Neural progenitor cell (in vitro differentiated cells): ENCODE measurements at regions not wholly inside any gene's neighbourhood (a gene's known extent, or its start where the extent isn't known, plus 50 kb on each side); places are given as distances from the start of the nearest gene placed in this dataset.
A peak's percentile ranks its signal among the peaks of the same experiment; 100 is the strongest.

Experiments
- CTCF ChIP-seq: fragments of 200-600 bp; sonication (generic); IDR thresholded peaks from 2 replicates; pipeline ENCODE4 v1.5.1; 2017; ENCODE audit warnings: antibody characterized with exemption, mild to moderate bottlenecking
- EZH2phosphoT487 ChIP-seq: fragments of 200-600 bp; sonication (generic); IDR thresholded peaks from 2 replicates; pipeline ENCODE4 v1.6.1; 2017; ENCODE audit warnings: antibody characterized with exemption

- TF ChIP-seq CTCF (peak; percentile 28), EZH2phosphoT487 (no peak)
These were observed 434.1 kb downstream of the RFPL4B start for GRCh38 chr6:112781241-112781640.
